Bone marrow (tissue), 2 donors: ENCODE measurements at regions not wholly inside any gene's neighbourhood (a gene's known extent, or its start where the extent isn't known, plus 50 kb on each side); places are given as distances from the start of the nearest gene placed in this dataset.
"Not testable (repeated sequence)": the region's sequence is repeated elsewhere in the genome, so short reads cannot be mapped to it uniquely, and the experiment has no call there.

Source experiments
- DNase-seq, 2 donors: peaks; one replicate each; lab custom pipeline; 2025; lab: John Stamatoyannopoulos, UW

DNA sequence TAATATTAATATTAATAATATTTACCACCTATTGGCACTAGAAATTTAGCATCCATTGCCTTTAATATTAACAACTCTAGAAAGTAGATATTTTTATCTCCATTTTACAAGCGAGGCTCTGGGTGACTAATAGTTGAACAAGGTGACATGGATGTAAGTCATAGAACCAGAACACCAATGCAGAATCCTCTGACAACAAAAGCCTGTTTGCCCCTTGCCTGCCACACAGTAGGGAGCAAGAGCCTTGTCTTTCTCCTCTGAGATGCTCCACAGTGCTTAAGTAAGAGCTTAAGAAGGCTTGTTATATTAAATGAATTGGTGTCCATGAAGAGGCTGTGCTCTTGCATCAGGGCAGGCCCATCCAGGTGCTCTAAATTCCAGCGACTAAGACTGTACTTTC is 51.2 kb upstream of the LBX1 start:
- no peak for DNase-seq

DNA sequence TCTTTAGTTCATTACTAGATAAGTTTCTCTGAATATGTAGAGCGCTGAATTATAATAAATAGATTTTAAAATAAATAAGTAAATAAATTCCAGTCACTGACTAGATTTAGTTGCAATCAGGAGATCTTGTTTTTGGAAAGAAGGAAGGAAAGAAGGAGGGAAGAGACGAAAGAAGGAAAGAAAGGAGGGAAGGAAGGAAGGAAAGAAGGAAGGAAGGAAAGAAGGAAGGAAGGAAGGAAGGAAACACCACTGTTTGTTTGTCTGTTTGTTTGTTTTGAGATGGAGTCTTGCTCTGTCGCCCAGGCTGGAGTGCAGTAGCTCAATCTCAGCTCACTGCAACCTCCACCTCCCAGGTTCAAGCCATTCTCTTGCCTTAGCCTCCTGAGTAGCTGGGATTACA is 51.7 kb upstream of the LBX1 start:
- not testable (repeated sequence) for DNase-seq

DNA sequence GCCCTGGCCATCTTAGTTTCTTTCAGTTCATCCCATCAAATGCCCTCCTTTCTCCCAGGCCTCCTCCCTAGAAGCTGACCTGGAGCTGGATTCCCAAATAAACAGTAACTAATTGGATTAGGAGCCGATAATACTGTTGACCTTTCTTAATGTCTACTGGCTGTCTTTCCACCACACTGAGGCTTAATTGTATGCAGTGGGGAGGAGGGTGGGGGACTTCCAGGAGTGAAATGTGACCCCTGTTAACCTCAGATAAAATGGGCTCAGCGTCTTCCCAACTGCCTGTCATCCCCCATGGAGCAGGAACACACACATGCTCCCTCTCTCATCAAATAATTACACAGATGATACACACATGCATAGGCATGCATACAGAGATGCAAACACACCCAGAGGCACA is 53.7 kb upstream of the LBX1 start:
- no peak for DNase-seq

GRCh38 chr10:101283762-101284100 is 54.5 kb upstream of the LBX1 start:
- DNase-seq = no peak

DNA sequence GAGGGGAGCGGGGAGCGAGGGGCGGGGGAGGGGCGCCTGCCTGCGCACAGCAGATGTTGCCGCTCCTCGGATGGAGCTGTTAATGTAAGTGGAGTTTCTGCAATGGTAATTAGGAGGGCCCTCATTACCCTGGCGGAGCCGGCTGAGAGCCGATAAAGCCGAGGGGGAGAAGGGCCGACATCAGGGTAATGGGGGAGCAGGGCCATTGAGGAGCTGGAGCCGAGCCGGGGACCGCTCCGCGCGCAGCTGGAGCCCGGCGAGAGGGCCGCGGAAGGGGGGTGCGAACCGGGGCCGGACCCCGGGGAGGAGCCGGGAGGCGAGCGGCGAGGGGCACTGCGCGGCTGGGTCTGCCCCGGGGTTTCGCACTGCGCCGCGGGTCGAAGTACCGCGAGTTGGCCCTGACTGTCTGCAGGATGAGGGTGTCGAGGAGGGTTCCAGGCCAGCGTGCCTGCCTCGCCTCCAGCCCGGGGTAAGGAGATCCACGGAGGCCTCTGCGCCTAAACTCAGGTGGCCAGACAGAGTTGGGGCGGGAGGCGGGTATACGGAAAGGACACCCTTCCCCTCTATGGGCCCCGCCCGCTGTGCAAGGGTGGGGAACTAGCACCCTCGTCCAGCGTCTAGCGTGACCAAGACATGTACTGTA is 55.0 kb upstream of the LBX1 start:
- DNase-seq = no peak

- DNase-seq = no peak
These were observed 55.6 kb upstream of the LBX1 start for GRCh38 chr10:101284744-101285463.

GRCh38 chr10:101285519-101286070 is 56.3 kb upstream of the LBX1 start:
- DNase-seq = no peak

GRCh38 chr10:101286248-101287046 is 57.2 kb upstream of the LBX1 start:
- no peak for DNase-seq

- DNase-seq = no peak
These were observed 58.1 kb upstream of the LBX1 start for GRCh38 chr10:101287183-101287996.

GRCh38 chr10:101287997-101288635 is 58.9 kb upstream of the LBX1 start:
- no peak for DNase-seq

DNA sequence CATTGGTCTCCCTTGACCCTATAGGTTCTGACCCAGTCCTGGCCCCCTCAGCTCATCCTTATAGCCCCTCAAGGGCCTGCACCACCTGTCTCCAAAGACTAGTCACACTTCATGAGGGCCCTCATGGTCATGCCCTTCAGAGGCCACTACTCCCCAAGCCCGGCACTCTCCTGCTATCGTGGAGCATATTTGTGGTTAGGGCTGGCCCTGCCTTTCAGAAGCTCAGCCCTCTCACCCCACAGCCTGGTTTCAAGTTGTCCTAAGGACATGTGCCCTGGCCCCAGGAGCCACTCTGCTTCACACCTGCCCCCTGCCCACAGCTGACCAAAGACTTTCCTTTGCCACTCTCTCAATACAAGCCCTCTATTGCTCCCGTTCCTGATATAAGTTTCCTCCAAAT is 60.3 kb upstream of the LBX1 start:
- no peak for DNase-seq

- no peak for DNase-seq
These were observed 61.2 kb upstream of the LBX1 start for GRCh38 chr10:101290431-101290830.

GRCh38 chr10:101290881-101291280 is 61.6 kb upstream of the LBX1 start:
- no peak for DNase-seq

GRCh38 chr10:101291331-101292193 is 62.3 kb upstream of the LBX1 start:
- peak in 1 of 2 donors; percentile 31 for DNase-seq

DNA sequence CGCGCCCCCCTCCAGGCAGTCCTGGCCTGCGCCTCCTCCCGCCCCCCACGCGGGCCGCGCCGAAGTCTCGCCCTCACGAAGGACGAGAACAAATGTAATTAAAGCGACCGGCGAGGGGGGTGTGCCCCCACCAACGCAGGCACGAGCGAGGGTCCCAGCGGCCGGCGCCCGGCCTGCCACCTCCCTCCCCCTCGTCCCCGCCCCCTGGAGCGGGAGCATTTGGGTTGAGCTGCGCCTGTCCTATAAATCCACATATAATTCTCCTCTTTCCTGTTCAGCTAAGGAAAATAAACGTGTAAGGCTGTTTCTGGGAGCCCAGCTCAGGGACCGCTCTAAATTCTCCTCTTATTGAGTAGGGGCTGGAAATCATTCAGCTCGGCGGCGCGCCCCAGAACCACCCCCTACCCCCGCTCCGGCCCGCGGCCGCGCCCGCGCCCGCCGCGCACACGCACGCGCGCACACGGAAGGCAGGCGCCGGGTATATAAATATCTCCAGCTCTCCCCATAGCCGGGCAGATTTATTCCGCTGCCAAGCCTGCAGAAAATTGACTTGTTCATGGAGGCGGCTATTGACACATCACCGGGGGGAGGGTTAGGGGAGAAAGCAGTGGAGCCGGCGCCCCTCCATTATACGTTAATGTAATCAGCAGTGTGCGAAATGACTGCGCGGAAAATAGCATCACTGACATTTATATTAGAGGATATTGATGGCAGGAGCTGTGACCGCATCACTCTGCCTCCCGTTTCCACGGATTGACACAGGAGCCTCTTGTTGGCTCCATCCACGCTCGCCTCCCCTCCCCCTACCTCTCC is 61.6 kb upstream of the BTRC start:
- DNase-seq = no peak

DNA sequence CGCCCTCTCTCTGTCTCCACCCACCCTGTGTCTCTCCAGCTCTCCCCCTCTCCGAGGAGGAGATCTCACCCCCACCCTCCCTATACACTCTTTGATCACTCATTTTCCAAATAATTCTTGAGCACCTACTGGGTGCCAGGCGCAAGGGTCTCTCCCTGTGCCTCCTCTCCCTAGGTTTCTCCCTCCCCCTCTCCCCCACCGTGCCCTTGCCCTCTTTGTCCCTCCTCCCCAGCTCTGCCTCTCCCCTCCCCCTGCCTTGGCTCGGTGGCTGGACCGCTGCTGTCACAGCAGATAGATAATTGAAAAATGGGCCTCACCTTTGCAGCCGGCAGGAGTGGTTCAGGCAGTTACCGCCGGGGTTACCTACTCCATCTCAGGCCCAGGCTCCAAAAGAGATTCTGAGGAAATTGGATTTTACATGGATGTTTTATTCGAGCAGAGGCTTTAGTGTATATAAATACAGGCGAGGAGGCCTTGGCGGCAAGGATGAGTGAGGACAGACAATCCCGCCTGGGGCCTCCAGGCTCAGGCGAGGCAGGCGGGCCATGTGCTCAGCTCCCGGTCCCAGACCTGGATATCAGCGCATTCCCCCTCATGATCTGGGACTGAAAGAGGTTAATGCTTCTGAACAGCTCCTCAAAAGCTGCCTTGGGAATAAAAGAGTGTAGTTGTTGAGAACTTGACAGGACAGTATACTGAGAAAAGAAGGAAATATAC is 60.8 kb upstream of the BTRC start:
- DNase-seq = no peak

DNA sequence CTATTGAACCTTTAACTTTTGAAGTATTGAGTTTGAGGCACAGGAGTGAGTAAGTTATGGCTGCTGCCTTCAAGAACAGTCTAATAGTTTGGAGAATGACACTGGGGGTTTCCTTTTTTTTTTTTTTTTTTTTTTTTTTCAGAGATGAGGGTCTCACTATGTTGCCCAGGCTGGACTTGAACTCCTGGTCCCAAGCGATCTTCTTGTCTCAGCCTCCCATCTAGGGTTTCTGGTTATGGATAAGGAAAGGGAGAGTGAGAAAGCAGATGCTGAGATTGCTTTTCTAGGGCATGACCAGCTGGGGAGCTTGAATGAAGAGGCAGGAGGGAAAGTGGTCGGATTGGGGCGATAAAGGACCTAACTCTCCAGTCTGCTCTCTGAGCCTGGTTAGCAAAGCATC is 59.9 kb upstream of the BTRC start:
- no peak for DNase-seq

DNA sequence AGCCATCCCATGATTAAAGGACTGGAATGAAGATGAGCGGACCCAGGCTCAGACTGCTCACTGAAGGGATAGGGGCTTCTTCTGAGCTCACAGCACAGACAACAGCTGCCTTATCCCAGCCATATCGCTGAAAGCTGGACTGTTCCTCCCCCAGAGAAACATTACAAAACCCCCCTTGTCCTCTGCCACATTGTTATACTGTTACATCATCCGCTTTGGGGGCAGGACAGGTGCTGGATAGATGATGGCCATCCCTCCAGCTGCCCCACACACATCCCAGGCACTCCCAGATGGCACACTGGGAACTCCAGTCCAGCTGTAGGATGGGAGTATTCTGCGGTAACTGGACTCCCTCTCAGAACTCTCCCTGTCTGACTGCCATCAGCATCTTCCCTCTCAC is 58.7 kb upstream of the BTRC start:
- DNase-seq = no peak

DNA sequence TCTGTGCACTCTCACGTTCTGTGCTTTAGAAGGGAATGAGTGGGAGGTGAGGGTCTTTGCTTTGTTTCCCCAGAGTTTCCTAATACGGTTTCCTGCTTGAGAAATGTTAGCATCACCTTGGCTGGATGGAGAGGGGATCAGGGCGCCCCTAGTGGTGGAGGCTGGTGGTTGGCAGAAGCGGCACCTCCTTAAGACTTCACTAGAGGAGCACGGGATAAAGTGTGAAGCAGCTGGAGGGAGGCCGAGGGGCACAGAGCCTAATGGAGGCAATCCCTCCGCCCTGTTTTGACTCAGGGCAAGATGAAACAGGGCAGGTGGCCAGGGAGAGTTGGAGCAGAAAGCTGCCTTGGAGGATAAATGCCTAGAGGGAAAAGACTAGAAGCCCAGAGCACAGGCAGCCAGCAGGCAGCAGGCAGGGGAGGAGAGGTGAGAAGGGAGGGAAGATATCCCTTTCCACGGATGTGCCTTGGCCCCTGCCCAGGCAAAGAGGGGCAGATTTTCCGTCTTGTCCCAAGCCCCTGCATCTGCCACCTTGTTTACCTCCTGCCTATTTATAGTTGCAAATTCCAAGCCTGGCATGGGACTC is 56.0 kb upstream of the BTRC start:
- peak; percentile 12 to 31 for DNase-seq
